SK-N-SH treated with all-trans-retinoic acid at 6 μM for 48 hours (cell line): ENCODE measurements at regions not wholly inside any gene's neighbourhood (a gene's known extent, or its start where the extent isn't known, plus 50 kb on each side); places are given as distances from the start of the nearest gene placed in this dataset.

Experiments used
- CREB5 ChIP-seq: fragments of 250-450 bp; sonication (Bioruptor Pico); IDR thresholded peaks from 2 replicates; pipeline ENCODE4 v1.5.1; 2020; ENCODE audit warnings: low read depth, mild to moderate bottlenecking, moderate library complexity
- CSDC2 ChIP-seq: fragments of 250-450 bp; sonication (Bioruptor Pico); IDR thresholded peaks from 2 replicates; pipeline ENCODE4 v1.5.0; 2020; ENCODE audit warnings: mild to moderate bottlenecking, moderate library complexity
- PATZ1 ChIP-seq: fragments of 250-450 bp; sonication (Bioruptor Pico); IDR thresholded peaks from 2 replicates; pipeline ENCODE4 v1.8.0; 2020; ENCODE audit warnings: mild to moderate bottlenecking, moderate library complexity, borderline replicate concordance
- PPARA ChIP-seq: fragments of 250-450 bp; sonication (Bioruptor Pico); IDR thresholded peaks from 2 replicates; pipeline ENCODE4 v1.5.0; 2020; ENCODE audit warnings: mild to moderate bottlenecking, borderline replicate concordance
- RARB ChIP-seq: fragments of 250-450 bp; sonication (Bioruptor Pico); IDR thresholded peaks from 2 replicates; pipeline ENCODE4 v1.8.0; 2021; ENCODE audit warnings: mild to moderate bottlenecking, moderate library complexity
- TSHZ2 ChIP-seq: fragments of 250-450 bp; sonication (Bioruptor Pico); IDR thresholded peaks from 2 replicates; pipeline ENCODE4 v1.5.0; 2020; ENCODE audit warnings: mild to moderate bottlenecking, moderate library complexity
- ZFP3 ChIP-seq: fragments of 250-450 bp; sonication (Bioruptor Pico); IDR thresholded peaks from 2 replicates; pipeline ENCODE4 v1.5.0; 2020; ENCODE audit warnings: mild to moderate bottlenecking, moderate library complexity
- ZFP30 ChIP-seq: fragments of 450-650 bp; formaldehyde crosslinking; IDR thresholded peaks from 2 replicates; pipeline ENCODE4 v1.5.0; 2022; ENCODE audit warnings: mild to moderate bottlenecking, moderate library complexity
- ZNF565 ChIP-seq: fragments of 450-650 bp; formaldehyde crosslinking; conservative IDR thresholded peaks from 2 replicates; pipeline ENCODE4 v1.5.0; 2020; ENCODE audit warnings: low read depth, mild to moderate bottlenecking, moderate library complexity
- ZNF8 ChIP-seq: fragments of 450-650 bp; formaldehyde crosslinking; IDR thresholded peaks from 2 replicates; pipeline ENCODE4 v1.5.0; 2020; ENCODE audit warnings: mild to moderate bottlenecking, moderate library complexity

GRCh38 chr6:17225767-17226630, 55.2 kb upstream of the RBM24 start:
- TF ChIP-seq PATZ1 (CRISPR knock-in tag) (no peak), RARB (CRISPR knock-in tag) (no peak), ZFP3 (CRISPR knock-in tag) (no peak), CSDC2 (CRISPR knock-in tag) (no peak), ZNF8 (no peak), ZFP30 (CRISPR knock-in tag) (no peak), CREB5 (CRISPR knock-in tag) (no peak), TSHZ2 (CRISPR knock-in tag) (no peak), ZNF565 (CRISPR knock-in tag) (no peak), PPARA (no peak)
